Panc1 (cell line): ENCODE measurements at regions not wholly inside any gene's neighbourhood (a gene's known extent, or its start where the extent isn't known, plus 50 kb on each side); places are given as distances from the start of the nearest gene placed in this dataset.

Experiments used
- ATAC-seq: fragments of 200-7000 bp; cut with Tn5 transposase; 2 replicates; pipeline ENCODE4 v1.9.1; 2020; ENCODE audit warnings: mild to moderate bottlenecking, moderate library complexity
- BruUV-seq: library from RNA; stranded (reverse); fragments of 400-500 nt; replicated peaks from 2 replicates; lab custom pipeline; 2021; lab: Mats Ljungman, UMichigan
- CTCF ChIA-PET: fragments of 300-600 bp; sonication (Branson Sonifier 250); formaldehyde crosslinking; loops from one replicate; lab custom pipeline; 2022; ENCODE audit warnings: antibody characterized with exemption; lab: Charles Lee
- POLR2A ChIA-PET: fragments of 300-600 bp; sonication (Branson Sonifier 250); formaldehyde crosslinking; loops from one replicate; lab custom pipeline; 2022; ENCODE audit warnings: antibody characterized with exemption; lab: Charles Lee
- DNase-seq: peaks from one replicate; pipeline ENCODE4 v3.0.0-alpha.2; 2010; ENCODE audit warnings: low read depth, low spot score
- H3K27ac ChIP-seq: 2 replicates; pipeline ENCODE4 v1.5.1; 2011; ENCODE audit warnings: mild to moderate bottlenecking, low read length, inconsistent platforms
- H3K27me3 ChIP-seq: fragments of 200-500 bp; sonication (Bioruptor generic); 2 replicates; pipeline ENCODE4 v1.6.0; 2014; ENCODE audit warnings: low read length, inconsistent platforms; ENCODE audit not compliant: control insufficient read depth, insufficient read depth
- H3K36me3 ChIP-seq: fragments of 200-500 bp; sonication (Bioruptor generic); 2 replicates; pipeline ENCODE4 v1.5.1; 2014; ENCODE audit warnings: inconsistent platforms, mild to moderate bottlenecking, low read length, moderate library complexity; ENCODE audit not compliant: control insufficient read depth, insufficient read depth
- H3K4me1 ChIP-seq: 2 replicates; pipeline ENCODE4 v1.5.1; 2011; ENCODE audit warnings: inconsistent platforms, mild to moderate bottlenecking, low read length, moderate library complexity; ENCODE audit not compliant: control insufficient read depth, insufficient read depth
- H3K4me3 ChIP-seq, 2 experiments: 2 replicates each; pipeline ENCODE4 v1.5.1; 2011 to 2012; ENCODE audit warnings: low read depth in 2 of 2, low read length in 2 of 2, mild to moderate bottlenecking in 2 of 2, inconsistent platforms in 1 of 2, moderate library complexity in 1 of 2
- H3K9me3 ChIP-seq: fragments of 200-500 bp; sonication (Bioruptor generic); 2 replicates; pipeline ENCODE4 v1.5.1; 2014; ENCODE audit warnings: low read depth, mild to moderate bottlenecking, inconsistent platforms, low read length, moderate library complexity; ENCODE audit not compliant: control insufficient read depth, insufficient read depth
- POLR2AphosphoS5 ChIP-seq: IDR thresholded peaks from 2 replicates; pipeline ENCODE4 v1.6.1; 2012; ENCODE audit warnings: mild to moderate bottlenecking, low read depth, low read length, moderate library complexity
- SIN3A ChIP-seq: IDR thresholded peaks from 2 replicates; pipeline ENCODE4 v1.6.1; 2012; ENCODE audit warnings: low read depth, mild to moderate bottlenecking, low read length, moderate library complexity, borderline replicate concordance; ENCODE audit not compliant: insufficient read depth
- TCF7L2 ChIP-seq: IDR thresholded peaks from 2 replicates; pipeline ENCODE4 v1.6.1; 2011; ENCODE audit warnings: mild to moderate bottlenecking, low read depth, low read length, inconsistent platforms
- in situ Hi-C: cut with HindIII; loops from 2 replicates; pipeline ENCODE4 v1.10.0; 2016; ENCODE audit warnings: low sequenced_read_pairs, low pct_unique_long_range_greater_than_20kb
- intact Hi-C: fragments of 100-400 bp; cut with micrococcal nuclease; formaldehyde crosslinking; loops from one replicate; pipeline ENCODE4 v1.10.0; 2022; ENCODE audit not compliant: unreplicated experiment
- TF ChIP-seq, protein P1 (sequence below), 2 experiments: IDR thresholded peaks; 2 replicates each; pipeline ENCODE4 v1.6.1; 2011 to 2012; ENCODE audit warnings: low read depth in 2 of 2, control low read depth in 1 of 2, low read length in 1 of 2, mild to moderate bottlenecking in 1 of 2, moderate library complexity in 1 of 2; ENCODE audit not compliant: insufficient read depth in 1 of 2
- TF ChIP-seq, protein P2 (sequence below): fragments of 450-650 bp; IDR thresholded peaks from 2 replicates; pipeline ENCODE4 v1.5.1; 2017; ENCODE audit warnings: mild to moderate bottlenecking

DNA sequence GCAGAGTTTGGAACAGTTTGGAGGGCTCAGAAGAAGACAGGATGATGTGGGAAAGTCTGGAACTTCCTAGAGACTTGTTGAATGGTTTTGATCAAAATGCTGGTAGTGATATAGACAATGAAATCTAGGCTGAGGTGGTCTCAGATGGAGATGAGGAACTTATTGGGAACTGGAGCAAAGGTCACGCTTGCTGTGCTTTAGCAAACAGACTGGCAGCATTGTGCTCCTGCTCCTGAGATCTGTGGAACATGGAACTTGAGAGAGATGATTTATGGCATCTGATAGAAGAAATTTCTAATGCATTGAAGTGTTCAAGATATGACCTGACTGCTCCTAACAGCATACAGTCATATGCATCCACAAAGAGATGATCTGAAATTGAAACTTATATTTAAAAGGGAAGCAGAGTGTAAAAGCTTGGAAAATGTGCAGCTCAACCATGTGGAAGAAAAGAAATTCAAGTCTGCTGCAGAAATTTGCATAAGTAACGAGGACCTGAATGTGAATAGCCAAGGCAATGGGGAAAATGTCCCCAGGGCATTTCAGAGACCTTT, 186.9 kb upstream of the PHYHIPL start:
- TF ChIP-seq POLR2AphosphoS5, result no peak
- no peak for TF ChIP-seq SIN3A
- TF ChIP-seq TCF7L2, result no peak
- TF ChIP-seq, protein P1, sequence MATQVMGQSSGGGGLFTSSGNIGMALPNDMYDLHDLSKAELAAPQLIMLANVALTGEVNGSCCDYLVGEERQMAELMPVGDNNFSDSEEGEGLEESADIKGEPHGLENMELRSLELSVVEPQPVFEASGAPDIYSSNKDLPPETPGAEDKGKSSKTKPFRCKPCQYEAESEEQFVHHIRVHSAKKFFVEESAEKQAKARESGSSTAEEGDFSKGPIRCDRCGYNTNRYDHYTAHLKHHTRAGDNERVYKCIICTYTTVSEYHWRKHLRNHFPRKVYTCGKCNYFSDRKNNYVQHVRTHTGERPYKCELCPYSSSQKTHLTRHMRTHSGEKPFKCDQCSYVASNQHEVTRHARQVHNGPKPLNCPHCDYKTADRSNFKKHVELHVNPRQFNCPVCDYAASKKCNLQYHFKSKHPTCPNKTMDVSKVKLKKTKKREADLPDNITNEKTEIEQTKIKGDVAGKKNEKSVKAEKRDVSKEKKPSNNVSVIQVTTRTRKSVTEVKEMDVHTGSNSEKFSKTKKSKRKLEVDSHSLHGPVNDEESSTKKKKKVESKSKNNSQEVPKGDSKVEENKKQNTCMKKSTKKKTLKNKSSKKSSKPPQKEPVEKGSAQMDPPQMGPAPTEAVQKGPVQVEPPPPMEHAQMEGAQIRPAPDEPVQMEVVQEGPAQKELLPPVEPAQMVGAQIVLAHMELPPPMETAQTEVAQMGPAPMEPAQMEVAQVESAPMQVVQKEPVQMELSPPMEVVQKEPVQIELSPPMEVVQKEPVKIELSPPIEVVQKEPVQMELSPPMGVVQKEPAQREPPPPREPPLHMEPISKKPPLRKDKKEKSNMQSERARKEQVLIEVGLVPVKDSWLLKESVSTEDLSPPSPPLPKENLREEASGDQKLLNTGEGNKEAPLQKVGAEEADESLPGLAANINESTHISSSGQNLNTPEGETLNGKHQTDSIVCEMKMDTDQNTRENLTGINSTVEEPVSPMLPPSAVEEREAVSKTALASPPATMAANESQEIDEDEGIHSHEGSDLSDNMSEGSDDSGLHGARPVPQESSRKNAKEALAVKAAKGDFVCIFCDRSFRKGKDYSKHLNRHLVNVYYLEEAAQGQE (IDR thresholded peaks at IDR 0.05; ENCODE audit: insufficient read depth in 1 of 2, low read depth in 2 of 2, low read length in 1 of 2), result no peak
- TF ChIP-seq, protein P2, sequence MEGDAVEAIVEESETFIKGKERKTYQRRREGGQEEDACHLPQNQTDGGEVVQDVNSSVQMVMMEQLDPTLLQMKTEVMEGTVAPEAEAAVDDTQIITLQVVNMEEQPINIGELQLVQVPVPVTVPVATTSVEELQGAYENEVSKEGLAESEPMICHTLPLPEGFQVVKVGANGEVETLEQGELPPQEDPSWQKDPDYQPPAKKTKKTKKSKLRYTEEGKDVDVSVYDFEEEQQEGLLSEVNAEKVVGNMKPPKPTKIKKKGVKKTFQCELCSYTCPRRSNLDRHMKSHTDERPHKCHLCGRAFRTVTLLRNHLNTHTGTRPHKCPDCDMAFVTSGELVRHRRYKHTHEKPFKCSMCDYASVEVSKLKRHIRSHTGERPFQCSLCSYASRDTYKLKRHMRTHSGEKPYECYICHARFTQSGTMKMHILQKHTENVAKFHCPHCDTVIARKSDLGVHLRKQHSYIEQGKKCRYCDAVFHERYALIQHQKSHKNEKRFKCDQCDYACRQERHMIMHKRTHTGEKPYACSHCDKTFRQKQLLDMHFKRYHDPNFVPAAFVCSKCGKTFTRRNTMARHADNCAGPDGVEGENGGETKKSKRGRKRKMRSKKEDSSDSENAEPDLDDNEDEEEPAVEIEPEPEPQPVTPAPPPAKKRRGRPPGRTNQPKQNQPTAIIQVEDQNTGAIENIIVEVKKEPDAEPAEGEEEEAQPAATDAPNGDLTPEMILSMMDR, result no peak
- no TSS peak for BruUV-seq
- H3K27ac ChIP-seq, result no peak overlapping the region
- no peaks in the 10 kb centered on the region for H3K9me3 ChIP-seq
- no peaks in the 10 kb centered on the region for H3K36me3 ChIP-seq
- intact Hi-C loops (no loop called here), in situ Hi-C loops (no loop called here)
- no peak for ATAC-seq
- no peaks in the 10 kb centered on the region for H3K4me1 ChIP-seq
- POLR2A ChIA-PET, result no interaction called here
- no peaks in the 10 kb centered on the region for H3K27me3 ChIP-seq
- H3K4me3 ChIP-seq, result no peak overlapping the region
- DNase-seq, result no peak
- CTCF ChIA-PET, result no interaction called here

DNA sequence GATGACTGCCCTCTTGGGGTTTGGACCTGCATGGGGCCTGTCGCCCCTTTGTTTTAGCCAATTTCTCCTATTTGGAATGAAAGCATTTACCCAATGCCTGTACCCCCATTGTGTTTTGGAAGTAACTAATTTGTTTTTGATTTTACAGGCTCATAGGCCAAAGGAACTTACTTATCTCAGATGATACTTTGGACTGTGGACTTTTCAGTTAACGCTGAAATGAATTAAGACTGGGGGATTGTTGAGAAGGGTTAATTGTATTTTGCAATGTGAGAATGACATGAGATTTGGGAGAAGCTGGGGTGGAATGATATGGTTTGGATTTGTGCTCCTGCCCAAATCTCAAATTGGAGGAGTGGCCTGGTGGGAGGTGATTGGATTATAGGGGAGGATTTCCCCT, 185.8 kb upstream of the PHYHIPL start:
- Histone ChIP-seq H3K9me3 (no peaks in the 10 kb centered on the region), H3K27ac (no peak overlapping the region), H3K36me3 (no peaks in the 10 kb centered on the region), H3K4me1 (no peaks in the 10 kb centered on the region), H3K27me3 (no peaks in the 10 kb centered on the region), H3K4me3 (no peak overlapping the region)
- TF ChIP-seq SIN3A, result no peak
- TF ChIP-seq, protein P1 (IDR thresholded peaks at IDR 0.05; ENCODE audit: insufficient read depth in 1 of 2, low read depth in 2 of 2, low read length in 1 of 2), result no peak
- TF ChIP-seq POLR2AphosphoS5, result no peak
- TF ChIP-seq, protein P2, result no peak
- no peak for TF ChIP-seq TCF7L2
- POLR2A ChIA-PET, result no interaction called here
- no TSS peak for BruUV-seq
- no peak for ATAC-seq
- in situ Hi-C loops, result no loop called here
- CTCF ChIA-PET, result no interaction called here
- DNase-seq, result no peak
- intact Hi-C loops, result no loop called here
